ACHN (cell line): ENCODE measurements at regions not wholly inside any gene's neighbourhood (a gene's known extent, or its start where the extent isn't known, plus 50 kb on each side); places are given as distances from the start of the nearest gene placed in this dataset.
"Not testable (repeated sequence)": the region's sequence is repeated elsewhere in the genome, so short reads cannot be mapped to it uniquely, and the experiment has no call there.

Source experiments
- DNase-seq: peaks from one replicate; pipeline ENCODE4 v3.0.0-alpha.2; 2015
- in situ Hi-C: cut with HindIII; loops from 2 replicates; pipeline ENCODE4 v1.10.0; 2017; ENCODE audit warnings: low sequenced_read_pairs, low pct_ligation_motif_present, low pct_unique_long_range_greater_than_20kb

DNA sequence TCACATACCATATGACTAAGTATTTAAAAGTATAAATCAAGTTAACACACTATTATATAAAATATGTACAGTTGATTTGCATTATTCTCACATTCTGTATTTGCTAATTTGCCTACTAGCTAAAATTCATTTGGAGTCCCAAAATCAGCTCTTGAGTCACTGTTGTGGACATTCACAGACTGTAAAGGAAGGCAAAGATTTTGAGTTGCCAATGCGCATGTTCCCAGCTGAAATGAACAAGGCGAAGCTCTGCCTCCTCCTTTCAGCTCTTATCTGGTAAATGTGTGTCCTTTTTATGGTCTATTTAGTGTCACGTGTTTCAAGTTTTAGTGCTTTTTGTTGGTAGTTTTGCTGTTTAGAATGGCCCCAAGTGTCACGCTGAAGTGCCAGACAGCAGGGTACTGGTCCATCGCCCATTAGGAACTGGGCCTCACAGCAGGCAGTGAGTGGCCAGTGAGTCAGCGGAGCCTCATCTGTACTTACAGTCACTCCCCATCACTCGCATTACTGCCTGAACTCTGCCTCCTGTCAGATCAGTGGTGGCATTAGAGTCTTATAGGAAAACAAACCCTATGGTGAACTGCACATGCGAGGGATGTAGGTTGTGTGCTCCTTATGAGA, 87.2 kb upstream of the ADTRP start:
- DNase-seq, result peak; percentile 60
- in situ Hi-C loops, result no loop called here

DNA sequence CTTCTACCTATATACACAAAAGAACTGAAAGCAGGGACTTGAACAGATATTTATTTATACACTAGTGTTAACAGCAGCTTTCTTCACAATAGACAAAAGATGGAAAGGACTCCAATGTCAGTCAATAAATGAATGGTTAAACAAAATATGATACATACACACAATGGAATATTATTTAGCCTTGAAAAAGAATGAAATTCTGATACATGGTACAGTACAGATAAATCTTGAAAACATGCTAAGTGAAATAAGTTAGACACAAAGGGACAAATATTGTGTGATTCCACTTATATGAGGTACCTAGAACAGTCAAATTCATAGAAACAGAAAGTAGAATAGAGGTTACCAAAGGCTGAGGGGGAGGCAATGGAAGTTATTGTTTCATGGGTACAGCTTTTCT, 79.8 kb upstream of the ADTRP start:
- DNase-seq, result no peak

DNA sequence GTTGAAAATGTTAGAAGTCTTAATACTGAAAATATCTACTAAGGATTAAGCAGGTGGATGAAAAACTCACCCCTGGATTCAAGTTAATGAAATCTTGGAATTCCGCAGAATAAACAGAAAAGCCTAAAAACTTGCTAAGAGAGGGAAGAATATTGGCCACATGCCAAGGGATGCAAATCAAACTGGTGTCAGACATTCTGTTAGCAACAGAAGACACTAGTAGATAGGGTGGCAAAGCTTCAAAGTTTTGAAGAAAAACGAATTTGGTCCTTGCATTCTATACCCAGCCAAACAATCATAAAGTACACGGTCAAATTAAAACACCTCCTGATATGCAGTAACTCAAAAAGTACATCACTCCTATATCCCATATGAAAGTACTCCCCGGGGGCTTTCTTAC, 77.1 kb upstream of the ADTRP start:
- in situ Hi-C loops, result no loop called here

More for the DNA sequence above, 79.8 kb upstream of the ADTRP start:
- in situ Hi-C loops, result no loop called here

DNA sequence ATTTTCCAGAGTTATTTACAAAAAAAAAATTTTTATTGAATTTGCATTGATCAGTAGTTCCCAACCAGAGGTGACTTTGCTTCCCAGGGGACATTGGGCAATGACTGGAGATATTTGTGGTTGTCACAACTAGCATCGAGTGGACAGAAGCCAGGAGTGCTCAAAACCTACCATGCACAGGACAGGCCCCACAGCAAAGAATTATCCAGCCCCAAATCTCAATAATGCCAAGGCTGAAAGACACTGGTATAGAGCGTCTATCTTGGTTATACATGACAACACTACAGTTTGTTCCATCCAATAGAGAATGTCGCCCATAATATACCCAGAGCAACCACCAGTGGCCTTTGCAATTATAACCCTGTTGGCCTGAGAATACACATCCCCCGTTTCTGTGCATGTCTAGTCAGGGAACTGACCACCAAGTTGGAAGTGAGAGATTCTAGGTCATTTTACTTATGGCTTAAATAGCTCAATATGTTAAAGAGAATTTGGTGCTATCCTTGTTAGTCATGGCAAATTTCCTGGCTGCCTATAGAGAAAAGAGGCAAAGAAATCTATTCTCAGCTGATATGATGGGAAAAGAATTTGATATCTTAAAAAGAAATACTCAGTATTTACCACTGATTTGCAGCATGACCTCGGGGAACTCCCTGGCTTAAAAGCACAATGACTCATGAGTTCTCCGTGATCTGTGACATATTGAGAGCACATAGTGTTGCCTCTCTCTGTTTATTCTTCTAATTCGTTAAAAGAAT, 76.0 kb upstream of the ADTRP start:
- in situ Hi-C loops, result no loop called here
- DNase-seq, result peak; percentile 44

More for the DNA sequence above, 77.1 kb upstream of the ADTRP start:
- no peak for DNase-seq

DNA sequence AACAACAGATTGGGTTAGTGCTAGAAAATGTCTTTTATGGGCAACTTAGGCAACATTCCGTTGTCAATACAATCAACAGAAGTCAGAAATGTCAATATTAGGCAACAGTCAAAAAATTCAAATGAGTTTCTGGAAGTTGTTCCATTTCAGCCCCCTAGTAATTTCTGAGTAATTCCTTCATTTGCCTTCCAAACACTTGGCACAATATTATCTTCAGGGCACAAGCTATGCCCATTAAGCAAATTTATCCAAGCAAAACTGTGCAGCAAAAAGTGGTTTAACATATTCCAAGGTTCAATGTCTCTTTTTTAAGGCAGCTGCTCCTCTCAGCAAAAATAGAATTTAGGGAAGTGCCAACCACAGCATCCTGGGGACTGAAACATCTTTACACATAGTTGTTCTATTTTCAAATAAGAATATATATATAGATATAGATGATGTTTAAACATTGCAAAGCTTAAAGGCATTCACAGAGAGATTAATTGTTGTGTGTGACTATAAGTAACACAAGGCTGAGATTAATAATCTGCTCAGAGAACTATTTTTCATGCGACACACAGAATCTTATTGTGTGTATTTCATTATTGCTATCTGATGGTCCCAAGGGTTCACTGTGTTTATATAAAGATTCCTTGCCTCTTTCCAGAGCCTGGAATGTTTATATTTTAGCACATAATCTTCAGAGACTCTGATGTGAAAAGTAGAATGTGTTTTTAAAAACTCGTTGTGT, 75.2 kb upstream of the ADTRP start:
- in situ Hi-C loops, result no loop called here
- DNase-seq, result no peak

DNA sequence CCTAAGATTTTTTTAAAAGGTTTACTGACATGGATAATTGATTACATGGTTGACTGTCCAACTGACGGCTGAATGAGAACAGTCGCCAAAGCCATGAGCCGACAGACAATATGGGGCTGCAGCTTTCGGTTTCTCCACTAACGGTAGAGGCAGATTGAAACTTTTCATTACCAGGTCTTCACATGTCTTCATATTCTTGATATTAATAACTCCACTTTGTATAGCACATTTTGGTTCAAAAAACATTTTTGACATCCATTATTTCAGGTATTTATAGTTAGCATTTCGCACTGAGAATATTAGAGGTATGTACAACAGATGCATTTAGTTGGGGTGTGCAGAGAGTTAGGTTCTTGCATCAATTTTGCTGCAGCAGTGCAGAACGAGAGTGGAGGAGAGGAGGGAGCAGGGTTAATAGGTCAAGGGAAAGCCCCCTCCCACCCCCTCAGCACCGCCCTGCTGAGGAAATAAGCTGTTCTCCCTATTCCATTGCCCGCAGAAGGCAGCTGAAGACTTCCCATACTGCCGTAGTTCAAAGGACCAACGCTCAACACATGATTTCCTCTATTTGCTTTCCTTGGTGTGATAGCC, 73.6 kb upstream of the ADTRP start:
- in situ Hi-C loops, result no loop called here
- no peak for DNase-seq

DNA sequence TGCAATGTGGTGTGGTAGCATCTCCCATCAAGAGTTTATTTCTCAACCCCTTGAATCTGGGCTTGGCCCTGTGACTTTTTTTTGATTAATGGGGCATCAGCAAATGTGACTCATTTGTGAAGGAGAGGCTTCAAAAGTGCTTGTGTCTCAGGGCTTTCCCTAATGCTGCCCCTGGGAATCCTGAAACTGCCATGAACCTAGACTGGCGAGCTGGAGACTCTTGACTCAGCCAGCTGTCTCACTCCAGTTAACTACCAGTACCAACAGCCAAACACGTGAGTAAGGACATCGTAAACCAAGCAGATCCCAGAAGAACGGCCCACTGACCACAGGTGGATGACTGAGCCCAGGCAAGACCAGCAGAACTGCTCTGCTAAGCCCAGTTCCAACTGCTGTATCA, 72.8 kb upstream of the ADTRP start:
- in situ Hi-C loops, result no loop called here
- peak; percentile 79 for DNase-seq

DNA sequence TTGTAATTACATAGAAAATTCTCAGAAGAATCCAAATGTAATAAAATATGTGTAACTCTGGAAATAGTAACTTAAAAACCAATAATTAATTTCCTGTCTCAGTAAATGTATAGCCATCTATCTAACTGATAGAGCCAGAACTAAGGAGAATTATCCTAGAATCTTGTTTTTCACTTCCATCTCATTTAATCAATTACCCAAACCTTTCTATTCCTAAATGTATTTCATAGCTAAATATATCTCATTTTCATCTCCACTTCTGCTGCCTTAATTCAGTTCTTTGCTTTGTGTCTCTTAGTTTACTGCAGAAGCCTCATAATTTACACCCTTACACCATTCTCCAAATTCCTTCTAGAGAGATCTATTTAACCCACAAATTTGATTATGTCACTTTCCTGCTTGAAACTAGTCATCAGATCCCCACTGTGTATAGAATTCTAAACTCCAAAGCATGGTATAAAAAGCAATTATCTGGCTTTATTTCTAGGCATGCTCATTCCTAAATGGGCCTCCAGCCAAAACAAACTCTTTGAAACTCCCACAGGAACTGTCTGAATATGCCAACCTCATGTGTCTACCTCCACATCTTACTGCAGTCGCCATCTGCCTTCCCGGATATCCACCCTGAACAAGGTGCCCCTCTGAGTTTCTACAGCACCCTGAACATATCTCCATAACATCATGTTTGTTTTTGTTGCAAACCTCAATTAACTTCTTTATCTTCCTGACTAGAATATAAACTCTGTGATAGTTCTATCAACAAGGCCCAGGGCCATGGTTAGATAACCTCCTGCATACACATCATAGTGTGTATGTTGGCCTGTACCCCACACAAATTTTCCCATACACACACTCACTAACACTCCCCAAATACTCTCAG, 70.5 kb upstream of the ADTRP start:
- in situ Hi-C loops, result no loop called here
- DNase-seq, result no peak

DNA sequence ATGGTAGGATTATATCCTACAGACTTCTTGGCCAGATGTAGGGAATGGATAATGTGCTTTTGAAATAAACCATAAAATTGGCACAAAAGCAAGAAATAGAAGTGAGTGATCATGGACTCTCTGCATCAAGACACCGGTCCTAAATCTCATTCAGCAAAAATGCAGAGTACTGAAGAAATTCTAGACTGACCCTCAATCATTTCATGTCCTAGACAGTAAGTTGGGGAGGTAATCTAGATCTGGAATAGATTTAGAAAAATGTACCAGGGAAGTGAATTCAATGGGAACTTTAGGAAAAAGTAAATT, 69.7 kb upstream of the ADTRP start:
- DNase-seq, result no peak
- in situ Hi-C loops, result no loop called here

DNA sequence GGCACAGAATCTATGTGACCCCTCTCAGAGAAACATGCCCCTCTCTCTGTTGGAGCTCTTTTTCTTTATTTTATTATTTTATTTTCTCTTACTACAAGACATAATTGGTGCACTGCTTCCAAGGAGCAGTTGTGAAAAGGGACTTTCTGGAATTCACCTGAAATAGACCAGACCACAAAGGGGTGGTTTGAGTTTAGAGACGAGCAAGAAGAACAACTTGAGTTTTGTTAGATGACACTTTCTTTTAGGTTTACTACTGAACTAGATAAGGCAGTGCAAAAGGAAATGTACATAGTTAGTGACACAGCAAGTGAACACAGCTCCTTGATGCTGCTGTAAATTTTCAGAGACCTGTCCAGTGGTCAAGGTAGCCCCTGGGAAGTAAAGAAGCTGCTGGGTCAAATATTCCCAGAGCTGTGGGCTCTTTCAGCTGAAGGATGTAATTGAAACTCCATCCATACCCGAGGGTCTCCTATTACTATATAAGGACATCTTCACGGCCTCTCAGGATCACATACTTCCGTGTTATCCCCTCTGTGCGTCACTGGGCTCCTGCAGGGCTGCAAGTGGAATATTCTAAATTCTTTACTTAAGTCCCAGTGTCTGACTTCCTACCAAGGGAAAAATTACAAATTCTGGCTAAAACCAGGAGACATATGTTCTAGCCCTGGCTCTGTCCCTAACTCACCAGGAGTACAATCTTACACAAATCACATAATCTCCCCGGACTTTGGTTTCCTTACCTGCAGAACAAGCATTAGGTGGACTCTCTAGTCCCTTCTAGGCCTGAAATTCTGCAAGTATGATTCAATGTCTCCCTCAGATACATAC, 69.1 kb upstream of the ADTRP start:
- in situ Hi-C loops, result no loop called here
- DNase-seq, result no peak

DNA sequence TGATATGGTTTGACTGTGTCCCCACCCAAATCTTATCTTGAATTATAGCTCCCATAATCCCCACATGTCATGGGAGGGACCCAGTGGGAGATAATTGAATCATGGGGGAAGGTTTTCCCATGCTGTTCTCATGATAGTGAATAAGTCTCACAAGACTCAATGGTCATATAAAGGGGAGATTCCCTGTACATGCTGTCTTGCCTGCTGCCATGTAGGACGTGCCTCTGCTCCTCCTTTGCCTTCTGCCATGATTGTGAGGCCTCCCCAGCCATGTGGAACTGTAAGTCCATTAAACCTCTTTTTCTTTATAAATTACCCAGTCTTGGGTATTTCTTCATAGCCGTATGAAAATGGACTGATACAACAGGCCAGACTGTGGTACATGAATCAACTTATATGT, 68.5 kb upstream of the ADTRP start:
- in situ Hi-C loops, DNase-seq: not testable (repeated sequence)

DNA sequence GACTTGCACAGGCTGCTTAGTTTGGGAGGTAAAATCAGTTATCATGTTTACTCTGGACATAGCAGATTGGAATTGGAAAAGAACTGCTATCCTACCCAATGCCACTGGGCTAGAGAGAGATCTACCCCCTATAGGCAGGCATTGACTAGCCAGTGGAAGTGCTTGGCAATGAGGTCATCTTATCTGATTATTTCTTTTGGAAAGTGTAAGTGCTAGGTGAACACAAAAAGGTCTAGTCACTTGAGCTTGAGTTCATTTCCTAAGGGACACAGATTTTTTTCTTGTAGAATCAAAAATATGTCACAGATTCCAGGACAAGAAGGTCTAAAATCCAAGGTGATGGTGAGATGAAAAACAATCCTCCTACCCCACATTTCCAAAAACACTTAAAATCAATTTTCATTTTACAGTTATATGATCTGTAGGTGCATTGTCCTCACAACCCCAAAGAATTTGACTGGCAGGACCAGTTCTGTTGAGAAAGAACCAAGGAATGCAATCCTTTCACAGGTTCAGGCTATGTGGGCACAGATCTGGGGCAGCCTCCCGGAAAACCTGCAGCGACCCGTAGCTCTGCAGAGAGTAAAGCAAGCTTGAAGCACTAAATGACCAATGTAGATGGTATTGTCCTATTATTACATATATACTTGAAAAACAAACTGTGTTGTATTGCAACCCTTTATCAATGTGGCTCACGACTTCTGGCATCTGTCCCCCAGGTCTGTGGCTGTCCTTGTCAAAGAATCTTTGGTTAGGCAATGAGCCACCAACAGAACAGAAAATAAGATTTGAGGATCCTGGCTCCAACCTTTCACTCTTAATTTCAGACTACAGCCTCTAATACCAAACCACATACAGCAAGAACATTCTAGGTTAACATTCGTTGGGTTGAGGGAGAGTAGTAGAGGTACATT, 67.3 kb upstream of the ADTRP start:
- in situ Hi-C loops, result no loop called here
- no peak for DNase-seq

DNA sequence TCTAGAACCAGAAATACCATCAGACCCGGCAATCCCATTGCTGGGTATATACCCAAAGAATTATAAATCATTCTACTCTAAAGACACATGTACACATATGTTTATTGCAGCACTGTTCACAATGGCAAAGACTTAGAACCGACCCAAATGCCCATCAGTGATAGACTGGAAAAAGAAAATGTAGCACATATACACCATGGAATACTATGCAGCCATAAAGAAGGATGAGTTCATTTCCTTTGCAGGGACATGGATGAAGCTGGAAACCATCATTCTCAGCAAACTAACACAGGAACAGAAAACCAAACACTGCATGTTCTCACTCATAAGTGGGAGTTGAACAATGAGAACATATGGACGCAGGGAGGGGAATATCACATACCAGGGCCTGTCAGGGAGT, 64.2 kb upstream of the ADTRP start:
- DNase-seq, in situ Hi-C loops: not testable (repeated sequence)

DNA sequence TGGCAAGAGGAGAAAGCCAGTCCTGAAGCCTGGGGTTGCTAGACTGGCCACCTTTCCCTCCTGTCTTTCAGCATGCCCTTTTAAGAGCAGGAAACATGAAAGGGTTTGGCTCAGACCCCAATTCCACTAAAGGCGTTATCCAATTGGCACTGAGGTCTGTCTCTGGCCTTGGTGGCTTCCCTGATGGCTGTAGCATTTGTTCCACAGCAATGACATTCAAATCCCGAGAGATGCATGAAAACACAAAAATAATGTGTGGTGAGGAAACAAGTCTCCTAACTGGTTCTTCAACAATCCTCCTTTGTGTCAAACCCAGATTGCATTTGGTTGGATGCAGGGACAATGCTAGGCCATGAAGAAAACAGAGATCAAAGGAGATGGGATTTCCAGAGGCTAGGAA, 56.5 kb upstream of the ADTRP start:
- DNase-seq, result no peak
- in situ Hi-C loops, result no loop called here

DNA sequence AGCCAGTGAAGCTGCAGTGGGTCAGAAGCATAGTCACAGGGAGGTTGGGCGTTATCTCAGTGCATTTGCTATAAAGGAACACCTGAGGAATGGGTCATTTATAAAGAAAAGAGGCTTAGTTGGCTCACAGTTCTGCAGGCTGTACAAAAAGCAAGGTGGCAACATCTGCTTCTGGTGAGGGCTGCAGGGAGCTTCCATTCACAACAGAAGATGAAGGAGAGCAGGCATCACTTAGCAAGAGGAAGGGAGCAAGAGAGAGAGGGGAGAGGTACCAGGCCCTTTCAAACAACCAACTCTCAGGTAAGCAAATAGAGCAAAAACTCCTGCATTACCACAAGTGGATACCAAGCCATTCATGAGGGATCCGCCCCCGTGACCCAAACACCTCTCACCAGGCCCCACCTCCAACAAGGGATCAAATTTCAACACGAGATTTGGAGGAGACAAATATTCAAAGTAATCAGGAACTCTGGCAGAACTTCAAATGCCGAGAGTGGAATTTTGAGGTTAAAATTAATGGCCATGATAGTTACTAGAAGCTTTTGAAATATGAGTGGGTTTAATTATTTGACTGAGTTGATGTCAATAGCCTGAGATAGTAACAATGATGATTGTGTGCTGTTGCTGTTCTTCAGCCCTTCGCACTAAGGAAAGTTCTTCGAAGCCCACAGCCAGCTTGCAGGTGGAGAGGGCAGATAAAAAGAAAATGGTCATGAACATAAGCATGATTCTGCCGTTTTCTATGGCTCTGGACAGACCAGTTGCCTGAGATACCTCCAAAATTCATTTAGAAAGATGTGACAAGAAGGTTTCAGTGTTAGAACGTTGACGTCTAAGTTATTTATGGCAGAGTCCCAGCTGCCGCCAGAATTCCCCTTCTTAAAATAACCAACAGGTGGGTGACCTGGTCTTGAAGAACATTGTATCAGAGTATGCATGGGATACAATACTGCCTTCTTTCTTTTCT, 55.3 kb upstream of the ADTRP start:
- in situ Hi-C loops, result no loop called here
- no peak for DNase-seq

DNA sequence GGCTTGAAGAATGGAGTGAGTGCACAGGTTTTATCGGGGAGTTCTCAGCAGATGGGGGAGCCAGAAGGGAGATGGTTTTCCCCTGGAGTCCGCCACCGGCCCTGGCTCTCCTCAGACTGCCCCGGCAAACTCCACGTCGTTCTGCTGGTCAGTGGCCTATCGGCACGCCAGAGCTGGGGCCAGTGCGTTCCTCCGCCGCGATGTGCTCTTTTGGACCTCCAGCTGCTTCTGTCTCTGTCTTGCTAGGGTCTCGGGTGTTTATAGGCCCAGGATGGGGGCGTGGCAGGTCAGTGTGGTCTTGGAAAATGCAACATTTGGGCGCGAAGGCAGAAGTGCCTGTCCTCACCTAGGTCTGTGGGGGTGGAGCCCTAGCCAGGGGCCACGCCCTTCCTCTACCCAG, 53.0 kb upstream of the ADTRP start:
- no peak for DNase-seq
- in situ Hi-C loops, result no loop called here
